Liver (tissue), 8 donors: ENCODE measurements at regions not wholly inside any gene's neighbourhood (a gene's known extent, or its start where the extent isn't known, plus 50 kb on each side); places are given as distances from the start of the nearest gene placed in this dataset.

Source experiments
- DNase-seq: peaks from one replicate; pipeline ENCODE4 v3.0.0-alpha.2; 2017; ENCODE audit warnings: low spot score
- H3K27ac ChIP-seq, 2 donors: one replicate each; pipeline ENCODE4 v1.7.0; 2013; ENCODE audit warnings: inconsistent platforms in 2 of 2, low read length in 2 of 2, control low read depth in 1 of 2, low read depth in 1 of 2, mild to moderate bottlenecking in 1 of 2
- H3K27me3 ChIP-seq, 4 donors: one replicate each; pipeline versions ENCODE4 v1.6.1 to v1.7.0; 2013; ENCODE audit warnings: low read length in 3 of 4, inconsistent platforms in 1 of 4, mild to moderate bottlenecking in 1 of 4, moderate library complexity in 1 of 4; ENCODE audit not compliant: control insufficient read depth in 4 of 4, insufficient read depth in 4 of 4
- H3K36me3 ChIP-seq, 4 donors: one replicate each; pipeline versions ENCODE4 v1.6.1 to v1.7.0; 2013; ENCODE audit warnings: low read length in 3 of 4, mild to moderate bottlenecking in 3 of 4, low read depth in 1 of 4, moderate library complexity in 1 of 4; ENCODE audit not compliant: control insufficient read depth in 4 of 4, insufficient read depth in 3 of 4
- H3K4me1 ChIP-seq, 4 donors: one replicate each; pipeline versions ENCODE4 v1.6.1 to v1.7.0; 2013; ENCODE audit warnings: low read length in 3 of 4, mild to moderate bottlenecking in 3 of 4, moderate library complexity in 1 of 4; ENCODE audit not compliant: control insufficient read depth in 4 of 4, insufficient read depth in 4 of 4
- H3K4me3 ChIP-seq, 3 donors: one replicate each; pipeline versions ENCODE4 v1.6.1 to v1.7.0; 2013; ENCODE audit warnings: low read length in 3 of 3, control low read depth in 1 of 3, low read depth in 1 of 3, mild to moderate bottlenecking in 1 of 3
- H3K9ac ChIP-seq, 2 donors: one replicate each; pipeline ENCODE4 v1.7.0; 2013; ENCODE audit warnings: low read length in 2 of 2, mild to moderate bottlenecking in 2 of 2, moderate library complexity in 2 of 2, control low read depth in 1 of 2, low read depth in 1 of 2
- H3K9me3 ChIP-seq, 4 donors: one replicate each; pipeline versions ENCODE4 v1.6.1 to v1.7.0; 2013; ENCODE audit warnings: low read length in 3 of 4; ENCODE audit not compliant: control insufficient read depth in 4 of 4
- FOXA2 ChIP-seq: IDR thresholded peaks from 2 replicates; pipeline ENCODE4 v1.6.1; 2016; ENCODE audit warnings: antibody characterized with exemption
- GABPA ChIP-seq, 2 donors: IDR thresholded peaks in 1 of 2; conservative IDR thresholded peaks in 1 of 2; 2 replicates each; pipeline ENCODE4 v1.6.1; 2016; ENCODE audit warnings: antibody characterized with exemption in 2 of 2, mild to moderate bottlenecking in 1 of 2, moderate library complexity in 1 of 2
- HNF4A ChIP-seq, 2 donors: conservative IDR thresholded peaks; 2 replicates each; pipeline ENCODE4 v1.6.1; 2016; ENCODE audit warnings: antibody characterized with exemption in 2 of 2, mild to moderate bottlenecking in 2 of 2
- HNF4G ChIP-seq: IDR thresholded peaks from 2 replicates; pipeline ENCODE4 v1.6.1; 2016; ENCODE audit warnings: antibody characterized with exemption
- JUND ChIP-seq, 2 donors: IDR thresholded peaks; 2 replicates each; pipeline ENCODE4 v1.6.1; 2016; ENCODE audit warnings: antibody characterized with exemption in 2 of 2
- NR2F2 ChIP-seq: IDR thresholded peaks from 2 replicates; pipeline ENCODE4 v1.6.1; 2016; ENCODE audit warnings: antibody characterized with exemption
- REST ChIP-seq: IDR thresholded peaks from 2 replicates; pipeline ENCODE4 v1.6.1; 2016; ENCODE audit warnings: antibody characterized with exemption, mild to moderate bottlenecking
- RXRA ChIP-seq, 2 donors: IDR thresholded peaks; 2 replicates each; pipeline ENCODE4 v1.6.1; 2017 to 2018; ENCODE audit warnings: antibody characterized with exemption in 2 of 2, mild to moderate bottlenecking in 1 of 2
- SP1 ChIP-seq: IDR thresholded peaks from 2 replicates; pipeline ENCODE4 v1.6.1; 2018; ENCODE audit warnings: antibody characterized with exemption, mild to moderate bottlenecking
- YY1 ChIP-seq: IDR thresholded peaks from 2 replicates; pipeline ENCODE4 v1.6.1; 2016; ENCODE audit warnings: antibody characterized with exemption, mild to moderate bottlenecking
- WGBS: extraction: QIAGEN DNeasy Blood & Tissue Kit; methylation state at CpG from one replicate; pipeline ENCODE4 v1.1.7; 2013; 5-methylcytosine and 5-hydroxymethylcytosine counted together
- TF ChIP-seq, protein P1 (sequence below): fragments of 150-350 bp; IDR thresholded peaks from 2 replicates; pipeline ENCODE4 v1.5.1; 2017; ENCODE audit warnings: improper control_type of control experiment, low read depth, low read length; ENCODE audit not compliant: missing input control
- TF ChIP-seq, protein P2 (sequence below): IDR thresholded peaks from 2 replicates; pipeline ENCODE4 v1.6.1; 2016; ENCODE audit warnings: antibody characterized with exemption
- TF ChIP-seq, protein P3 (sequence below): IDR thresholded peaks from 2 replicates; pipeline ENCODE4 v1.6.1; 2016; ENCODE audit warnings: antibody characterized with exemption
- donor health status: healthy.
- donor health status: healthy.
- donor health status: healthy.
- donor health status: healthy.
- donor health status: healthy.

DNA sequence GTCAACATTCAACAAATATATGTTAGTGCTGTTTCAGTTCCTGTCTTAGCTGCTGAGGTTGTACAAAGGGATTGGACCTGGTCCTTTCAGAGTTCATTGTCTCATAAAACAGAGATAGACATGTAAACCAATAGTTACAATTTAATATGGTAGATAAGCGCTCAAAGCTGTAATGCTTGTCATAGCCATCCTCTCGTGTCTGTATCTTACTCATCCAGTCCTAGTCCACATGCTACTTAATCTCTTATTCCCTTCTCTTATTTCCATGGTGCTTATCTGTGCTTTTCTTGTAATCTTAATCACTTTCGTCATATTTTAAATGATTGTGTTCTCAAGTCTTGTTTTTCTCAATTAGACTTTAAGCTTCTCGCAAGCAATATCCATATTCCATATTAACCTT, 185.2 kb upstream of the OBI1 start:
- H3K9me3 ChIP-seq: no peaks in the 10 kb centered on the region
- H3K4me1 ChIP-seq: no peaks in the 10 kb centered on the region
- no peak for TF ChIP-seq YY1
- TF ChIP-seq, protein P1, sequence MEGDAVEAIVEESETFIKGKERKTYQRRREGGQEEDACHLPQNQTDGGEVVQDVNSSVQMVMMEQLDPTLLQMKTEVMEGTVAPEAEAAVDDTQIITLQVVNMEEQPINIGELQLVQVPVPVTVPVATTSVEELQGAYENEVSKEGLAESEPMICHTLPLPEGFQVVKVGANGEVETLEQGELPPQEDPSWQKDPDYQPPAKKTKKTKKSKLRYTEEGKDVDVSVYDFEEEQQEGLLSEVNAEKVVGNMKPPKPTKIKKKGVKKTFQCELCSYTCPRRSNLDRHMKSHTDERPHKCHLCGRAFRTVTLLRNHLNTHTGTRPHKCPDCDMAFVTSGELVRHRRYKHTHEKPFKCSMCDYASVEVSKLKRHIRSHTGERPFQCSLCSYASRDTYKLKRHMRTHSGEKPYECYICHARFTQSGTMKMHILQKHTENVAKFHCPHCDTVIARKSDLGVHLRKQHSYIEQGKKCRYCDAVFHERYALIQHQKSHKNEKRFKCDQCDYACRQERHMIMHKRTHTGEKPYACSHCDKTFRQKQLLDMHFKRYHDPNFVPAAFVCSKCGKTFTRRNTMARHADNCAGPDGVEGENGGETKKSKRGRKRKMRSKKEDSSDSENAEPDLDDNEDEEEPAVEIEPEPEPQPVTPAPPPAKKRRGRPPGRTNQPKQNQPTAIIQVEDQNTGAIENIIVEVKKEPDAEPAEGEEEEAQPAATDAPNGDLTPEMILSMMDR: no peak
- TF ChIP-seq FOXA2: no peak
- TF ChIP-seq GABPA (IDR thresholded peaks at IDR 0.05 in 1 of 2, conservative IDR thresholded peaks at IDR 0.05 in 1 of 2): no peak
- TF ChIP-seq, protein P2, sequence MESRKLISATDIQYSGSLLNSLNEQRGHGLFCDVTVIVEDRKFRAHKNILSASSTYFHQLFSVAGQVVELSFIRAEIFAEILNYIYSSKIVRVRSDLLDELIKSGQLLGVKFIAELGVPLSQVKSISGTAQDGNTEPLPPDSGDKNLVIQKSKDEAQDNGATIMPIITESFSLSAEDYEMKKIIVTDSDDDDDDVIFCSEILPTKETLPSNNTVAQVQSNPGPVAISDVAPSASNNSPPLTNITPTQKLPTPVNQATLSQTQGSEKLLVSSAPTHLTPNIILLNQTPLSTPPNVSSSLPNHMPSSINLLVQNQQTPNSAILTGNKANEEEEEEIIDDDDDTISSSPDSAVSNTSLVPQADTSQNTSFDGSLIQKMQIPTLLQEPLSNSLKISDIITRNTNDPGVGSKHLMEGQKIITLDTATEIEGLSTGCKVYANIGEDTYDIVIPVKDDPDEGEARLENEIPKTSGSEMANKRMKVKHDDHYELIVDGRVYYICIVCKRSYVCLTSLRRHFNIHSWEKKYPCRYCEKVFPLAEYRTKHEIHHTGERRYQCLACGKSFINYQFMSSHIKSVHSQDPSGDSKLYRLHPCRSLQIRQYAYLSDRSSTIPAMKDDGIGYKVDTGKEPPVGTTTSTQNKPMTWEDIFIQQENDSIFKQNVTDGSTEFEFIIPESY: no peak
- no peak for TF ChIP-seq JUND (IDR thresholded peaks at IDR 0.05)
- TF ChIP-seq NR2F2: no peak
- TF ChIP-seq HNF4A (conservative IDR thresholded peaks at IDR 0.05): no peak
- TF ChIP-seq REST: no peak
- TF ChIP-seq, protein P3, sequence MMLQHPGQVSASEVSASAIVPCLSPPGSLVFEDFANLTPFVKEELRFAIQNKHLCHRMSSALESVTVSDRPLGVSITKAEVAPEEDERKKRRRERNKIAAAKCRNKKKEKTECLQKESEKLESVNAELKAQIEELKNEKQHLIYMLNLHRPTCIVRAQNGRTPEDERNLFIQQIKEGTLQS: no peak
- no peak for TF ChIP-seq RXRA (IDR thresholded peaks at IDR 0.05)
- TF ChIP-seq SP1: no peak
- no peak for TF ChIP-seq HNF4G
- no peak overlapping the region for H3K9ac ChIP-seq
- WGBS: 87% methylated on average over 4 of the region's 4 CpGs
- no peak overlapping the region for H3K4me3 ChIP-seq
- no peaks in the 10 kb centered on the region for H3K36me3 ChIP-seq
- no peaks in the 10 kb centered on the region for H3K27me3 ChIP-seq
- no peak overlapping the region for H3K27ac ChIP-seq
- no peak for DNase-seq

- DNase-seq: no peak
- Histone ChIP-seq H3K27me3 (no peaks in the 10 kb centered on the region), H3K36me3 (no peaks in the 10 kb centered on the region), H3K27ac (no peak overlapping the region), H3K9me3 (no peaks in the 10 kb centered on the region), H3K4me1 (no peaks in the 10 kb centered on the region), H3K9ac (no peak overlapping the region), H3K4me3 (no peak overlapping the region)
- 63% methylated on average over 7 of the region's 7 CpGs for WGBS
- TF ChIP-seq, protein P1: no peak
- no peak for TF ChIP-seq GABPA (IDR thresholded peaks at IDR 0.05 in 1 of 2, conservative IDR thresholded peaks at IDR 0.05 in 1 of 2)
- no peak for TF ChIP-seq REST
- TF ChIP-seq HNF4G: no peak
- no peak for TF ChIP-seq YY1
- TF ChIP-seq, protein P3: no peak
- TF ChIP-seq, protein P2: no peak
Measured at GRCh38 chr13:78841358-78841963, 182.5 kb upstream of the OBI1 start.
